PC-9 (cell line): ENCODE measurements at regions not wholly inside any gene's neighbourhood (a gene's known extent, or its start where the extent isn't known, plus 50 kb on each side); places are given as distances from the start of the nearest gene placed in this dataset.

Experiments used
- EZH2 ChIP-seq: fragments of 200-600 bp; sonication (generic); IDR thresholded peaks from 2 replicates; pipeline ENCODE4 v1.8.0; 2017; ENCODE audit warnings: antibody characterized with exemption, low read depth
- TF ChIP-seq, protein P1 (sequence below): fragments of 200-600 bp; sonication (generic); conservative IDR thresholded peaks from 2 replicates; pipeline ENCODE4 v1.6.1; 2017; ENCODE audit warnings: mixed run types, antibody characterized with exemption, mild to moderate bottlenecking, moderate library complexity

DNA sequence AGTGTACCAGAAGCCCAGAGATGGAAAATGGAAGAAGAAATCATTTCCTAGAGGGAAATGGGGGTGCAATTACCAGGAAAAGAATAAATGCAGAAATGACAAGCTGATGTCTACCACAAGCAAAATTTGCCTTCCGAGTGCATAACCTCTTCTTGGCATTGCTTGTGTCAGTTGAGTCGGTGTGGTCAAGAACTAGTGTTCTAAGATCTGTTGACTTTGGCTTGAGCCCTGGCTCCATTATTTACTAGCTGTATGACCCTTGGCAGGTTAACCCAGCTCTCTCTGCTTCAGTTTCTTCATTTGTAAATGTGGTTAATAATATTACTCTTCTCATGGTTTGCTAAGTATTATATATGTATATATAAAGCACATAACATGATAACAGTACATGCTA is 273.0 kb upstream of the IRX5 start:
- TF ChIP-seq, protein P1, sequence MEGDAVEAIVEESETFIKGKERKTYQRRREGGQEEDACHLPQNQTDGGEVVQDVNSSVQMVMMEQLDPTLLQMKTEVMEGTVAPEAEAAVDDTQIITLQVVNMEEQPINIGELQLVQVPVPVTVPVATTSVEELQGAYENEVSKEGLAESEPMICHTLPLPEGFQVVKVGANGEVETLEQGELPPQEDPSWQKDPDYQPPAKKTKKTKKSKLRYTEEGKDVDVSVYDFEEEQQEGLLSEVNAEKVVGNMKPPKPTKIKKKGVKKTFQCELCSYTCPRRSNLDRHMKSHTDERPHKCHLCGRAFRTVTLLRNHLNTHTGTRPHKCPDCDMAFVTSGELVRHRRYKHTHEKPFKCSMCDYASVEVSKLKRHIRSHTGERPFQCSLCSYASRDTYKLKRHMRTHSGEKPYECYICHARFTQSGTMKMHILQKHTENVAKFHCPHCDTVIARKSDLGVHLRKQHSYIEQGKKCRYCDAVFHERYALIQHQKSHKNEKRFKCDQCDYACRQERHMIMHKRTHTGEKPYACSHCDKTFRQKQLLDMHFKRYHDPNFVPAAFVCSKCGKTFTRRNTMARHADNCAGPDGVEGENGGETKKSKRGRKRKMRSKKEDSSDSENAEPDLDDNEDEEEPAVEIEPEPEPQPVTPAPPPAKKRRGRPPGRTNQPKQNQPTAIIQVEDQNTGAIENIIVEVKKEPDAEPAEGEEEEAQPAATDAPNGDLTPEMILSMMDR, result no peak
- no peak for TF ChIP-seq EZH2
